Lower leg skin (tissue), 3 donors: ENCODE measurements at regions not wholly inside any gene's neighbourhood (a gene's known extent, or its start where the extent isn't known, plus 50 kb on each side); places are given as distances from the start of the nearest gene placed in this dataset.

Experiments used
- CTCF ChIP-seq, 3 donors: fragments of 450-650 bp; IDR thresholded peaks; one replicate each; pipeline ENCODE4 v1.5.1; 2016; ENCODE audit warnings: antibody characterized with exemption in 3 of 3, mild to moderate bottlenecking in 3 of 3, moderate library complexity in 2 of 3
- POLR2A ChIP-seq, 2 donors: fragments of 450-650 bp; IDR thresholded peaks; one replicate each; pipeline ENCODE4 v1.6.1; 2016 to 2017; ENCODE audit warnings: antibody characterized with exemption in 2 of 2, mild to moderate bottlenecking in 1 of 2, moderate library complexity in 1 of 2

DNA sequence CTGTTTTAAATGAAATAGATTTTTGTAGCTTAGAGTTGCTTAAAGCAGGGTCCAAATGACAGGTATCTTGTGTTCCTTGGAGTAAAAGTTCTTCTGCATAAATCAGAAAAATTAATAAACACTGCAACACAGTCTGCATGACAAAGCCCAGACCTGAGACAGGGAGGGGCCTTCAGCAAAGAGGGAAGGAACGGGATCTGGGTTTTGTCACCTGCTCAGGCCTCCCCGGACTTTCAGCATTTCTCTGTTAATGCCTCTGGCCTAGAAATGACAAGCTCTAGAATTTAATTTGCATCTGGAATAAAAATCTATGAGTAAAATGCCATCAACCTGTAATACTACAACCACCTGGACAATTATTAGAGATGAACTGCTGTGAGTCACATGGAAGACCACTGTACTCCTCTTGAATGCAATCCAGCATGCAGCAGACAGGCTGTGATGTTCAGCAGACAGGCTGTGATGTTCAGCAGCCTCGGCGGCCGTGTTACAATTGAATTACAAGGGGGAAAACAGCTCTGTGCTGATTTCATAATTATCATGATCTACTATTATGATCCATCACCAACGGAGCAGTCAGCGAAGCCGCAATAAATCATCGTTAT is 170.2 kb downstream of the TOX3 start:
- no peak for TF ChIP-seq CTCF (IDR thresholded peaks at IDR 0.05)
- TF ChIP-seq POLR2A (IDR thresholded peaks at IDR 0.05), result no peak
